Gastrocnemius medialis (tissue), 4 donors: ENCODE measurements at regions not wholly inside any gene's neighbourhood (a gene's known extent, or its start where the extent isn't known, plus 50 kb on each side); places are given as distances from the start of the nearest gene placed in this dataset.

Source experiments
- ATAC-seq, 2 donors: fragments of 150-250 bp; one replicate each; pipeline ENCODE4 v1.9.1; 2016
- DNase-seq, 2 donors: peaks; one replicate each; pipeline ENCODE4 v3.0.0-alpha.2; 2019
- H3K27ac ChIP-seq, 4 donors: fragments of 200-600 bp; sonication (generic); 1 replicate in 1 of 4; 2 replicates in 3 of 4; pipeline ENCODE4 v1.5.1; 2016 to 2018; ENCODE audit warnings: mild to moderate bottlenecking in 2 of 4, moderate library complexity in 1 of 4
- H3K27me3 ChIP-seq, 3 donors: fragments of 200-600 bp; sonication (generic) in 2 of 3; 1 replicate in 1 of 3; 2 replicates in 2 of 3; pipeline versions ENCODE4 v1.5.1 to v1.6.0; 2016 to 2019; ENCODE audit warnings: mild to moderate bottlenecking in 1 of 3, moderate library complexity in 1 of 3
- H3K36me3 ChIP-seq, 2 donors: fragments of 200-600 bp; sonication (generic) in 1 of 2; one replicate each; pipeline ENCODE4 v1.5.1; 2017 to 2018
- H3K4me1 ChIP-seq, 2 donors: fragments of 200-600 bp; sonication (generic) in 1 of 2; one replicate each; pipeline ENCODE4 v1.5.1; 2016 to 2017; ENCODE audit warnings: mild to moderate bottlenecking in 2 of 2
- H3K4me3 ChIP-seq, 4 donors: fragments of 200-600 bp; sonication (generic) in 3 of 4; 1 replicate in 1 of 4; 2 replicates in 3 of 4; pipeline ENCODE4 v1.5.1; 2016 to 2019; ENCODE audit warnings: mild to moderate bottlenecking in 2 of 4
- H3K9me3 ChIP-seq, 3 donors: fragments of 200-600 bp; sonication (generic) in 2 of 3; 1 replicate in 1 of 3; 2 replicates in 2 of 3; pipeline ENCODE4 v1.5.1; 2016 to 2019
- POLR2A ChIP-seq, 2 donors: fragments of 450-650 bp; IDR thresholded peaks; one replicate each; pipeline ENCODE4 v1.6.1; 2017; ENCODE audit warnings: antibody characterized with exemption in 2 of 2, mild to moderate bottlenecking in 2 of 2, moderate library complexity in 2 of 2
- in situ Hi-C, 4 donors: fragments of 200-750 bp; cut with MboI; loops; one replicate each; pipeline versions ENCODE4 v1.15.0 to v1.8.0; 2017; ENCODE audit warnings: low sequenced_read_pairs in 4 of 4
- intact Hi-C: fragments of 100-400 bp; cut with DNase I; formaldehyde crosslinking; loops from one replicate; pipeline ENCODE4 v1.15.1; 2023; ENCODE audit warnings: low total_unique reads
- TF ChIP-seq, protein P1 (sequence below), 5 experiments: fragments of 450-650 bp in 3 of 5; fragments of 200-600 bp in 2 of 5; sonication (generic) in 2 of 5; IDR thresholded peaks in 4 of 5; conservative IDR thresholded peaks in 1 of 5; 1 replicate in 4 of 5; 2 replicates in 1 of 5; pipeline ENCODE4 v1.5.1; 2016 to 2019; ENCODE audit warnings: antibody characterized with exemption in 5 of 5, mild to moderate bottlenecking in 3 of 5, moderate library complexity in 3 of 5

- no peak for DNase-seq
- H3K9me3 ChIP-seq = no peaks in the 10 kb centered on the region
- in situ Hi-C loops = no loop called here
- H3K27ac ChIP-seq = no peak overlapping the region
- H3K36me3 ChIP-seq = no peaks in the 10 kb centered on the region
- TF ChIP-seq POLR2A (IDR thresholded peaks at IDR 0.05) = no peak
- TF ChIP-seq, protein P1, sequence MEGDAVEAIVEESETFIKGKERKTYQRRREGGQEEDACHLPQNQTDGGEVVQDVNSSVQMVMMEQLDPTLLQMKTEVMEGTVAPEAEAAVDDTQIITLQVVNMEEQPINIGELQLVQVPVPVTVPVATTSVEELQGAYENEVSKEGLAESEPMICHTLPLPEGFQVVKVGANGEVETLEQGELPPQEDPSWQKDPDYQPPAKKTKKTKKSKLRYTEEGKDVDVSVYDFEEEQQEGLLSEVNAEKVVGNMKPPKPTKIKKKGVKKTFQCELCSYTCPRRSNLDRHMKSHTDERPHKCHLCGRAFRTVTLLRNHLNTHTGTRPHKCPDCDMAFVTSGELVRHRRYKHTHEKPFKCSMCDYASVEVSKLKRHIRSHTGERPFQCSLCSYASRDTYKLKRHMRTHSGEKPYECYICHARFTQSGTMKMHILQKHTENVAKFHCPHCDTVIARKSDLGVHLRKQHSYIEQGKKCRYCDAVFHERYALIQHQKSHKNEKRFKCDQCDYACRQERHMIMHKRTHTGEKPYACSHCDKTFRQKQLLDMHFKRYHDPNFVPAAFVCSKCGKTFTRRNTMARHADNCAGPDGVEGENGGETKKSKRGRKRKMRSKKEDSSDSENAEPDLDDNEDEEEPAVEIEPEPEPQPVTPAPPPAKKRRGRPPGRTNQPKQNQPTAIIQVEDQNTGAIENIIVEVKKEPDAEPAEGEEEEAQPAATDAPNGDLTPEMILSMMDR (IDR thresholded peaks at IDR 0.05 in 4 of 5, conservative IDR thresholded peaks at IDR 0.05 in 1 of 5) = no peak
- no peak overlapping the region for H3K4me3 ChIP-seq
- no peaks in the 10 kb centered on the region for H3K27me3 ChIP-seq
- no peak for ATAC-seq
- intact Hi-C loops = no loop called here
- H3K4me1 ChIP-seq = no peaks in the 10 kb centered on the region
These were observed 756.3 kb downstream of the INHBA start for GRCh38 chr7:40946549-40946948.

GRCh38 chr7:40945788-40946187 lies 757.1 kb downstream of the INHBA start:
- no peak overlapping the region for H3K4me3 ChIP-seq
- DNase-seq (no peak), ATAC-seq (no peak)
- H3K27ac ChIP-seq = no peak overlapping the region
- TF ChIP-seq, protein P1 (IDR thresholded peaks at IDR 0.05 in 4 of 5, conservative IDR thresholded peaks at IDR 0.05 in 1 of 5) = no peak
- no peak for TF ChIP-seq POLR2A (IDR thresholded peaks at IDR 0.05)
- H3K4me1 ChIP-seq = no peaks in the 10 kb centered on the region
- intact Hi-C loops = no loop called here
- no peaks in the 10 kb centered on the region for H3K27me3 ChIP-seq
- no peaks in the 10 kb centered on the region for H3K36me3 ChIP-seq
- in situ Hi-C loops = no loop called here
- H3K9me3 ChIP-seq = no peaks in the 10 kb centered on the region

DNA sequence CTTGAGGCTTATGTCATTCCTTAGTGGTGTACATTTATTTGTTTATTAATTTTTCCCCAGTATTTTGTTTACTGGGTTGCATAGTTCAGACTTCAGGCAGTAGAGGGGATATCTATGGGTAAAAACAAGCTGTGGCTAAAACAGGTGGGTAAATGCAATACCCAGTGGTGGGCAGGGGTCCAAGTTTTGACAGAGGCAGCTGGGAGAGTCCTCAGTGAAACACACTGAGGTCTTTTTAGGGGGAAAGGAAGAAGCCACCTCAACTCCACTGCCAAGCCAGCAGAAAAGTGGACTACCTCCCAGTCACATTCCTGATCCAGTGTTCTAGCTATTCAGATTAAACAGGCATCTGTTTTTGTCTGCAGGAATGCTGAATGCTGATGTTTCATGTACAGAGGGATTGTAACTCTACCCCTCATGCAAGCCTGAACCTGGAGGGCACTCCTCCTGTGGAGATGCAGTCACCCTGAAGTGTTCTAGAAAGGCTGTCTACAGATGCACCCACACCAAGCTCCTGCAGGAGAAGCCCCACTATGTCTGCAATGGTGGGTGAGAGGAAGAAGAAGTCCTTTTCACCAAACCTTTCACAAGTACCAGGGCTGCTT lies 757.8 kb downstream of the INHBA start:
- H3K4me3 ChIP-seq = no peak overlapping the region
- no peaks in the 10 kb centered on the region for H3K27me3 ChIP-seq
- in situ Hi-C loops = no loop called here
- TF ChIP-seq, protein P1 (IDR thresholded peaks at IDR 0.05 in 4 of 5, conservative IDR thresholded peaks at IDR 0.05 in 1 of 5) = no peak
- no peak for TF ChIP-seq POLR2A (IDR thresholded peaks at IDR 0.05)
- H3K36me3 ChIP-seq = no peaks in the 10 kb centered on the region
- no peaks in the 10 kb centered on the region for H3K4me1 ChIP-seq
- intact Hi-C loops = no loop called here
- H3K9me3 ChIP-seq = no peaks in the 10 kb centered on the region
- ATAC-seq (no peak), DNase-seq (no peak)
- H3K27ac ChIP-seq = no peak overlapping the region

- ATAC-seq = no peak
- TF ChIP-seq, protein P1 (IDR thresholded peaks at IDR 0.05 in 4 of 5, conservative IDR thresholded peaks at IDR 0.05 in 1 of 5) = no peak
- TF ChIP-seq POLR2A (IDR thresholded peaks at IDR 0.05) = no peak
These were observed 765.0 kb downstream of the INHBA start for GRCh38 chr7:40937879-40938278.

DNA sequence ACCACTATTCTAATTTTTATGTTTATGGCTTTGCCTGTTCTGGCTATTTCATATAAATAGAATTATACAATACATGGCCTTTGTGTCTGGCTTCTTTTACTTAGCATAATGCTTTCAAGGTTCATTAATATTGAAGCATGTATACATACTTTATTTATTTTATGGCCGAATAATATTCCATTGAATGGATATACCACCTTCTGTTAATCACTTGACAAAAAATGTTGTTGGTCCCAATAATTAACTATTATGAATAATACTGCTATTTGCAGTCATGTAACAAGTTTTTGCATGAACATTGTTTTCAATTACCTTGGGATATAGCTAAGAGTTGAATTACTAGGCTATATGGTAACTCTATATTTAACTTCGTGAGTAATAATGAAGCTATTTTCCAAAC lies 767.5 kb downstream of the INHBA start:
- H3K4me3 ChIP-seq = no peak overlapping the region
- no peaks in the 10 kb centered on the region for H3K4me1 ChIP-seq
- intact Hi-C loops (no loop called here), in situ Hi-C loops (no loop called here)
- no peak overlapping the region for H3K27ac ChIP-seq
- H3K27me3 ChIP-seq = no peaks in the 10 kb centered on the region
- no peaks in the 10 kb centered on the region for H3K9me3 ChIP-seq
- no peak for DNase-seq
- ATAC-seq = no peak
- no peaks in the 10 kb centered on the region for H3K36me3 ChIP-seq
- no peak for TF ChIP-seq POLR2A (IDR thresholded peaks at IDR 0.05)
- TF ChIP-seq, protein P1 (IDR thresholded peaks at IDR 0.05 in 4 of 5, conservative IDR thresholded peaks at IDR 0.05 in 1 of 5) = no peak

More at GRCh38 chr7:40937879-40938278, 765.0 kb downstream of the INHBA start:
- DNase-seq = no peak
- H3K4me1 ChIP-seq = no peaks in the 10 kb centered on the region
- no peaks in the 10 kb centered on the region for H3K9me3 ChIP-seq
- no peak overlapping the region for H3K27ac ChIP-seq
- H3K27me3 ChIP-seq = no peaks in the 10 kb centered on the region
- no peaks in the 10 kb centered on the region for H3K36me3 ChIP-seq
- no peak overlapping the region for H3K4me3 ChIP-seq
- in situ Hi-C loops = no loop called here
- intact Hi-C loops = no loop called here
